Coronary artery (tissue), 2 donors: ENCODE measurements at regions not wholly inside any gene's neighbourhood (a gene's known extent, or its start where the extent isn't known, plus 50 kb on each side); places are given as distances from the start of the nearest gene placed in this dataset.

Experiments
- DNase-seq: peaks from one replicate; pipeline ENCODE4 v3.0.0-alpha.2; 2017; ENCODE audit warnings: low spot score
- H3K27ac ChIP-seq, 2 donors: fragments of 200-600 bp; sonication (generic); one replicate each; pipeline ENCODE4 v1.5.1; 2016 to 2019
- H3K4me3 ChIP-seq: fragments of 200-600 bp; sonication (generic); 2 replicates; pipeline ENCODE4 v1.5.1; 2016; ENCODE audit warnings: mild to moderate bottlenecking, moderate library complexity
- TF ChIP-seq, protein P1 (sequence below): fragments of 200-600 bp; sonication (generic); IDR thresholded peaks from one replicate; pipeline ENCODE4 v1.5.1; 2019; ENCODE audit warnings: antibody characterized with exemption

DNA sequence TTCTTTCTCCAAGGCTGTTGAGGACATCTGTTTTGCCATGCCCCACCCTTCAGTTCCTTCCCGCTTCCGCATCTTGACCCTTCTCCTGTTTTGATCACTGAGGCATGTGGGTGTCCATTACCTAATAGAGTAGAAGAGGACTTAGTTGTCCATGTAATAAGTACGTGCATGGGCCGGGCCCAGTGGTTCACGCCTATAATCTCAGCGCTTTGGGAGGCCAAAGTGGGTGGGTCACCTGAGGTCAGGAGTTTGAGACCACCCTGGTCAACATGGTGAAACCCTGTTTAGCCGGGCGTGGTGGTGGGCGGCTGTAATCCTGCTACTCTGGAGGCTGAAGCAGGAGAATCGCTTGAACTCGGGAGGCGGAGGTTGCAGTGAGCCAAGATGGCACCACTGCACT lies 637.8 kb upstream of the EEF2KMT start:
- TF ChIP-seq, protein P1, sequence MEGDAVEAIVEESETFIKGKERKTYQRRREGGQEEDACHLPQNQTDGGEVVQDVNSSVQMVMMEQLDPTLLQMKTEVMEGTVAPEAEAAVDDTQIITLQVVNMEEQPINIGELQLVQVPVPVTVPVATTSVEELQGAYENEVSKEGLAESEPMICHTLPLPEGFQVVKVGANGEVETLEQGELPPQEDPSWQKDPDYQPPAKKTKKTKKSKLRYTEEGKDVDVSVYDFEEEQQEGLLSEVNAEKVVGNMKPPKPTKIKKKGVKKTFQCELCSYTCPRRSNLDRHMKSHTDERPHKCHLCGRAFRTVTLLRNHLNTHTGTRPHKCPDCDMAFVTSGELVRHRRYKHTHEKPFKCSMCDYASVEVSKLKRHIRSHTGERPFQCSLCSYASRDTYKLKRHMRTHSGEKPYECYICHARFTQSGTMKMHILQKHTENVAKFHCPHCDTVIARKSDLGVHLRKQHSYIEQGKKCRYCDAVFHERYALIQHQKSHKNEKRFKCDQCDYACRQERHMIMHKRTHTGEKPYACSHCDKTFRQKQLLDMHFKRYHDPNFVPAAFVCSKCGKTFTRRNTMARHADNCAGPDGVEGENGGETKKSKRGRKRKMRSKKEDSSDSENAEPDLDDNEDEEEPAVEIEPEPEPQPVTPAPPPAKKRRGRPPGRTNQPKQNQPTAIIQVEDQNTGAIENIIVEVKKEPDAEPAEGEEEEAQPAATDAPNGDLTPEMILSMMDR: no peak

DNA sequence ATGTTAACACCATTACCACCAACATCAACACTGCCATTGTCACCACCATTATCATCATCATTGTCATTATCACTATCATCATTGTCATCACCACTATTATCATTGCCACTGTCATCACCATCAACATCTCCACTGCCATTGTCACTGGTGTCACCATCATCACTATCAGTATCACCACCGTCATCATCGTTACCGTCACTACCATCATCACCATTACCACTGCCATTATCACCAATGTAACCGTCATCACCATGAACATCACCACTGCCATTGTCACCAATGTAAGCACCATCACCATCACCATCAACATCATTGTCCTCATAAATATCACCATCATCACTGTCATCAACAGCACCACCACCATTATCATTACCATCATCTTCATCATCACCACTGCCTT lies 633.2 kb upstream of the EEF2KMT start:
- no peak for DNase-seq
- no peak overlapping the region for H3K27ac ChIP-seq
- H3K4me3 ChIP-seq: no peak overlapping the region
- TF ChIP-seq, protein P1: no peak

More for the DNA sequence above, 637.8 kb upstream of the EEF2KMT start:
- no peak overlapping the region for H3K27ac ChIP-seq
- H3K4me3 ChIP-seq: no peak overlapping the region
- DNase-seq: no peak

DNA sequence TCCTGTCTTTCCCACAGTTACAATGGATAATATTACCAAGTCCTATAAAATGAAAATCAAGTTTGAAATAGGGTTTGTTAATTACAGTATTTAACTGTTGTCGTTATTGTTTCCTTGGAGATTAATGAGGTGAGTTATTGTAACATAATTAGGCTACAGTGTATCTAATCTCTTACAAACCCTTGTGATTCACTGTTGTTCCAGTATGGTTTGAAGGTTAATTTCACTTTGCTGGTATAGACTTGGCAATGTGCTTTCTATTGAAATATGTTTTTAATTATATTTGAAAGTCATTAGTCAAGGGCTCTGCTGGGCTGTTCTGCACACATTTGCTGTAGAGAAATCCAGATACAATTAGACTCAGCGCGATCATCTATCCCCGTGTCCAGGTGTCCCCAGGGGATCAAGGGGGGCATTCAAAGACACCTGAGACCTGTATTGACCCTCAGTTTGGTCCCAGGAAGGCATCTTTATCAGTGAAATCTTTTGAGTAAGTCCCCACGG lies 624.6 kb upstream of the EEF2KMT start:
- Histone ChIP-seq H3K27ac (no peak overlapping the region), H3K4me3 (no peak overlapping the region)
- TF ChIP-seq, protein P1: no peak
- no peak for DNase-seq

DNA sequence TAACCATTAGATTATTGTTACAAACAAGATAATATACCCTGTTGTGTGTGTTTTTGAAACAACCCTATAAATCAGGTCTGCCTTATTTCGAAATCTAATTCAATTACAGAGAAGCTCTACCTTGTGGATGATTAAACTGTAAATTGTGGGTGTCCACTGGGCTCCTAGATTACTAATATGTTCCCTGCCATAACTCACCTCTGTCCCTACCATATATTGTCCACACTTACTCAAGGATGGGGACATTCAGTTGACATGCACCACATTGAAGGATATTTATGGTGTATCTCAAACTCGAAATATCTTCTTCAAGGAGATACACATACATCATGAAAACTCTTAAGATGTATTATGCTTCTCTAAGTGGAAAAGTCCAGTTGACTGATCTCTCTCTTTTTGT lies 617.6 kb upstream of the EEF2KMT start:
- DNase-seq: no peak
- Histone ChIP-seq H3K27ac (no peak overlapping the region), H3K4me3 (no peak overlapping the region)
- TF ChIP-seq, protein P1: no peak

DNA sequence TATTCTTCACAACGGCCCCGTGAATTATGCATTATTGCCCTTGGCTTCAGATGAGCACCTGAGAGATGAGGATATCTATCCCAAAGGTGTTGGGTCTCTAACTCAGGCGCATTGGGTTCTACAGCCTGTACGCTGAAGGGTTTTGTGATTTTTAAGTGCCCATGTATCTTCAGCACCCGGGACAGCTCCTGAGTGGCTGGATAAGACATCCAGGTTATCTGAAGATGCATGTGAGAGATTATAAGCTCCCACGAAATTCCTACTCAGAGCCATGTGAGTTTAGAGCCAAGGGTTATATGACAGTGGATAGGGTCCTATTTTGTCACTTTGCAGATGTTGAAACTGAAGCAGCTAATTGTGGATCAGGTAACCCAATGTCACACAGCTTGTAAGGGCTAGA lies 612.3 kb upstream of the EEF2KMT start:
- Histone ChIP-seq H3K27ac (no peak overlapping the region), H3K4me3 (no peak overlapping the region)
- TF ChIP-seq, protein P1: no peak
- DNase-seq: no peak

DNA sequence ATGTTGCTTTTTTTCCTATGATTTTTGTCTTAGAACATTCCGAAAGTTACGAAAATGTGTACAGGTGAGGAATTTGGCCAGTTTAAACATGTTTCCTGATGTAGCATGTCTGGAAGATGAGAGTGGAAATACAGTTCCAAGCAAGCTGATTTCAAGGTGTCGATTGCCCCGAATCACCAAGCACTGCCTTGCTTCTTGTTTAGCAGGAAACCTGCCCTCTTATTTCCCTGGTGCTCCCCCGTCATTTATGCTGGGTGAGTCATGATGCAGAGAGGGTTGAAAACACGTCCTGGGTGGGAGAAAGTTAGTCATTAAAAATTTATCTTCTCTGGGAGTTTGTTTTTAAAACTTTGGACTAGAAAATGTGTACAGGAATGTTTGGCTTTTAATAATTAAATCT lies 608.6 kb upstream of the EEF2KMT start:
- TF ChIP-seq, protein P1: no peak
- no peak overlapping the region for H3K4me3 ChIP-seq

DNA sequence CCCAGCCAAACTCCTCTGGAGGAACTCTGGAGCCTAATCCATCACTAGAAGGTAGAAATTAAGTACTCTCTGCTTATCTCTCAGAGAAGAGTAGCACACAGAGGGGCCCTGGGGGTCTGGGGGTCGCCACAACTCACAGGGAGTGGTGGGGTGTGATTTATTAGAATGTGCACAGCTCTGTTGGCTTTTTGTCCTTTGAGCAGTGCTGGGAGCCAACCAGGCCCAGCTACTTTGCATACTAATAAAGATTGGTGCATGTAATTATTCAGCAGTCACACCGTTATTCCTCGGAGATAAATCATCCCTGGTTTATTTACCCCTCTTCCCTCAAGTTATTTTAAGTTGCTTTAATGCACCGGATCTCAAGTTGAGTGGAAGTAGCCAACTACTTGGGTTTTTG lies 606.7 kb upstream of the EEF2KMT start:
- H3K27ac ChIP-seq: no peak overlapping the region
- no peak overlapping the region for H3K4me3 ChIP-seq
- no peak for DNase-seq
- TF ChIP-seq, protein P1: no peak

More for the DNA sequence above, 608.6 kb upstream of the EEF2KMT start:
- DNase-seq: no peak
- no peak overlapping the region for H3K27ac ChIP-seq
